ENCODE measurements at regions not wholly inside any gene's neighbourhood (a gene's known extent, or its start where the extent isn't known, plus 50 kb on each side); places are given as distances from the start of the nearest gene placed in this dataset.

GRCh38 chr9:89554307-89555035, 50.3 kb upstream of the GADD45G start:
- DNase-seq (no peak), ATAC-seq (no peak)
- intact Hi-C loops (cut with DNase I) = no loop called here

DNA sequence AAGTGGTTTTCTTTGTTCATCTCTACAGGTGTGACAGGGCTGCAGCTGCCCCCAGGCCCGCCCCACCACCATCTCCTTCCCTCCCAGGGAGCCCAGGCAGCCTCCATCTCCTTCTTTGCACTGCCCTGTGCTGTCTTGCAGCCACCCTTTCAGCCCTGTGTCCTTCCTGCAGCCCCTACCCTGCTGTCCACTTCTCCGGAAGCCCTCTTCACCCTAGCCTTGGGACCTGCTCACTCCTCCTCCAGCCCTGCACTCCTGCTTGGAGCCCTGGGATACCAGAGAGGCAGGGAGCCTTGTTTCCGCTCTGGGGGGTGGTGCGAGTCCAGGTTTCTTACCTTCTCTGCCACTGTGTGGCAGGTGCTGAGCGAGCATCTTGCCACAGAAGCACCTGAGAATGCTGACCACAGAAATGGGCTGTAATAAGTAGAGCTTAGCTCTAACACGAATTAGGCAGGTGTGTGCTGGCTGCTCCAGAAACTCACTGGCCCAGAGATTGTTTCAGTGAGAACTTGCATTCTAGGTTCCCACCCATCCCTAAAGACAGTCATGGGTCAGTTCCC, 51.3 kb upstream of the GADD45G start:
- no peak for ATAC-seq
- intact Hi-C loops (cut with DNase I) = no loop called here
- no peak for DNase-seq

DNA sequence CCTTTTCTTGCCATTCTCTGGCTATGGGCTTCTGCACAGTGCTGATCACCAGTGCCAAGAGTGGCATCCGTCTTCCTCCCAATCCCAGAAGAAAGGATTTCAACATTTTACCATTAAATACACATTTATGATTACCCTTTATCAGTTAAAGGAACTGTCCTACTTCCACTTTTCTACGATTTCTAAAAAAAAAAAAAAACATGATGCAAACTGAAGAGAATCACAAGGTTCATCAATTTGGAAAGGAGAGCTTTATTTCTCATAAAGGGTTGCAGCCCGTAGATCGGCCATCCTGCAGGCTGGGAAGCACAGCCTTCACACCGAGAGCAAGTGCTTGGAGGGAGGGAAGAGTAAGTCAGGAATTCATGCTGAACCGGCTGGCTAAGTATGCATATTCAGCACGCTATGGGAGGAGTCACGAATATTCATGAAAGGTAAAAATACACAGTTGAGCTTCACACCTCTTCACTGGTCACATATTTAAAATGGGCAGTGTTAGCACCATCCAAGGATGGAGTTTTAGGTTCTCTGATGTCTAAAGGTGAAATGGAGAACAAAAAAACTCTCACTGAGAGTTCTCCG, 52.5 kb upstream of the SEMA4D start:
- intact Hi-C loops (cut with DNase I) = no loop called here
- DNase-seq (no peak), ATAC-seq (no peak)

GRCh38 chr9:89549031-89549644, 51.2 kb upstream of the SEMA4D start:
- peak; percentile 76 for DNase-seq
- intact Hi-C loops (cut with DNase I) = loop anchor here (2.0 to 10.0 kb wide), 3 partner anchors 142 to 230 kb away; partner anchors contain the start of gene SECISBP2 (in 1 of the 2)
- peak; percentile 96 to 97 for ATAC-seq

DNA sequence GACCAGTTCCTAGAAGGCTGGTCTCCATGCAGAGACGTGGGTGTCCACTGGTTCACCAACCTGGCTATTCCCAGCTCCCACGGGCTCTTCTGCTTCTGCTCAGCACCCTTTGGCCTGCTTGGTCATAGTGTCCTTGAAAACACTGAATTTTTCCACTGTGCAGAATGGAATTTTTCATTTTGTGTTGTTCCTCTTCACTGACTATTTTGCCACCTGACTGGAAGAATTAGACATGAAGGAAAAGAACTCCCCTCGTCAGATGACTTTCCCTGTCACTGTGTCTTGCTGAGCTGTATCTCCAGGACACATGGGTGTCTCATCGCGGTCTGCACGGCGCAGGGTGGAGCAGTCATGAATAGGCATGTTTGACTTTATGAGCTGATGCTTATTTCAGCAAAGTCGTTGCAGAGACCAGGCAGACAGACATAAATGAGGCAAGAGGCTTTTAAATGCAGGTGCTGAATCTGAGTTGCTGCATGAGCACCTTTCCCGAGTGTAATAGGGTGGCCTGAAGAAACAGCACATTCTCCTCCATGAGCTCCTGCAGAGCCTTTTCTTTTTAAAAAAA, 50.2 kb upstream of the SEMA4D start:
- DNase-seq (no peak), ATAC-seq (no peak)
- intact Hi-C loops (cut with DNase I) = loop anchor here (2.0 to 10.0 kb wide), 3 partner anchors 141 to 229 kb away; partner anchors contain the start of gene SECISBP2 (in 1 of the 2)
